ENCODE measurements at regions not wholly inside any gene's neighbourhood (a gene's known extent, or its start where the extent isn't known, plus 50 kb on each side); places are given as distances from the start of the nearest gene placed in this dataset.

DNA sequence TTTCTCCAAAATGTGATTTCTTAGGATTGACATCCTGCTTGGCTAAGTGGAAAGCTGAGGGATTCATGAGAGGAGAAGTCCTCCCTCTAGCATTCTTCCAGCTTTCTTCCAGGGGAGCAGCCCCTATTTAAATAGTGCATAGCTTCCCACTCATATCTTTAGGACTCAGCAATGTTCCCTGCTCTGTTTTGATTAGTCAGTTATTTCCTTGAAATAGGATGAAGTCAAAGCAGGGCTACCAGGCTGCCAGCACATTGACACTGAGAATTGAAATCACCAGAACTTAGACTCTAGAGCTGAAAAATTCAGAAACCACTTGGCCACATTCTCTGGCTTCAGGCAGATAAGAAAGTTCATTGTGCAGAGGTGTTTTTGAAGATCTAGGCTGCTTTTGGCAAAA is 74.7 kb upstream of the SMAD1 start:
- TF ChIP-seq CTCF (IDR thresholded peaks at IDR 0.05), result no peak
- no peak for TF ChIP-seq POLR2A (IDR thresholded peaks at IDR 0.05)

Data from heart left ventricle (tissue), 13 donors.